B cell (primary cell): ENCODE measurements at regions not wholly inside any gene's neighbourhood (a gene's known extent, or its start where the extent isn't known, plus 50 kb on each side); places are given as distances from the start of the nearest gene placed in this dataset.

Experiments
- ATAC-seq: fragments of 200-7000 bp; cut with Tn5 transposase; one replicate; pipeline ENCODE4 v1.10.0; 2021; ENCODE audit warnings: low read depth, mild to moderate bottlenecking, moderate number of reproducible peaks, moderate library complexity
- CTCF ChIA-PET: fragments of 350-600 bp; sonication (Branson Sonifier 250); formaldehyde crosslinking; loops from one replicate; lab custom pipeline; 2021; ENCODE audit warnings: antibody characterized with exemption, inconsistent platforms; lab: Charles Lee
- POLR2A ChIA-PET: fragments of 350-600 bp; sonication (Branson Sonifier 250); formaldehyde crosslinking; loops from one replicate; lab custom pipeline; 2021; ENCODE audit warnings: antibody characterized with exemption; lab: Charles Lee
- DNase-seq: peaks from one replicate; pipeline ENCODE4 v3.0.0; 2013
- H2AFZ ChIP-seq: 2 replicates; pipeline ENCODE4 v1.6.1; 2012; ENCODE audit warnings: mild to moderate bottlenecking, low read depth, low read length; ENCODE audit not compliant: insufficient read depth, poor library complexity, severe bottlenecking
- H3K27ac ChIP-seq, 2 donors: 1 replicate in 1 of 2; 2 replicates in 1 of 2; pipeline ENCODE4 v1.5.1; 2012 to 2013; ENCODE audit warnings: low read length in 2 of 2, mild to moderate bottlenecking in 2 of 2, moderate library complexity in 1 of 2
- H3K27me3 ChIP-seq, 4 experiments: fragments of 200-600 bp in 1 of 4; sonication (generic) in 1 of 4; replicated peaks in 1 of 4; 1 replicate in 2 of 4; 2 replicates in 2 of 4; pipeline versions ENCODE4 v1.6.1 to v1.7.0; 2013 to 2016; ENCODE audit warnings: low read length in 3 of 4, mild to moderate bottlenecking in 2 of 4, mixed read lengths in 1 of 4, moderate library complexity in 1 of 4; ENCODE audit not compliant: insufficient read depth in 4 of 4, control insufficient read depth in 3 of 4; ENCODE audit errors: control extremely low read depth in 1 of 4
- H3K36me3 ChIP-seq, 2 experiments: replicated peaks in 1 of 2; 1 replicate in 1 of 2; 2 replicates in 1 of 2; pipeline versions ENCODE4 v1.6.1 to v1.7.1; 2013; ENCODE audit warnings: low read length in 1 of 2; ENCODE audit not compliant: insufficient read depth in 2 of 2, control insufficient read depth in 1 of 2; ENCODE audit errors: control extremely low read depth in 1 of 2, extremely low read depth in 1 of 2
- H3K4me1 ChIP-seq, 2 donors: fragments of 200-600 bp in 1 of 2; sonication (generic) in 1 of 2; 1 replicate in 1 of 2; 2 replicates in 1 of 2; pipeline versions ENCODE4 v1.5.1 to v1.6.1; 2013 to 2017; ENCODE audit warnings: low read length in 2 of 2; ENCODE audit not compliant: control insufficient read depth in 2 of 2, insufficient read depth in 2 of 2
- H3K4me2 ChIP-seq: replicated peaks from 2 replicates; pipeline ENCODE3; 2012; ENCODE audit warnings: mild to moderate bottlenecking, low read depth, low read length; ENCODE audit not compliant: poor library complexity, severe bottlenecking
- H3K4me3 ChIP-seq, 5 experiments: fragments of 200-600 bp in 1 of 5; sonication (generic) in 1 of 5; 1 replicate in 3 of 5; 2 replicates in 2 of 5; pipeline versions ENCODE4 v1.5.1 to v1.7.0; 2011 to 2016; ENCODE audit warnings: low read length in 4 of 5, mild to moderate bottlenecking in 4 of 5, low read depth in 2 of 5, control low read depth in 1 of 5, moderate library complexity in 1 of 5; ENCODE audit not compliant: insufficient read depth in 1 of 5; ENCODE audit errors: control extremely low read depth in 1 of 5, extremely low read depth in 1 of 5
- H3K79me2 ChIP-seq: fragments of 200-600 bp; sonication (generic); one replicate; pipeline ENCODE4 v1.6.0; 2016; ENCODE audit warnings: low read length; ENCODE audit not compliant: control insufficient read depth, insufficient read depth
- H3K9ac ChIP-seq: fragments of 200-600 bp; sonication (generic); 2 replicates; pipeline ENCODE4 v1.6.1; 2017; ENCODE audit warnings: mild to moderate bottlenecking, low read length, moderate library complexity
- H3K9me3 ChIP-seq, 3 donors: one replicate each; pipeline versions ENCODE4 v1.6.1 to v1.7.1; 2013; ENCODE audit warnings: low read length in 2 of 3; ENCODE audit not compliant: control insufficient read depth in 2 of 3, insufficient read depth in 1 of 3; ENCODE audit errors: control extremely low read depth in 1 of 3
- H4K20me1 ChIP-seq: 2 replicates; pipeline ENCODE4 v1.6.0; 2012; ENCODE audit warnings: mild to moderate bottlenecking, low read length; ENCODE audit not compliant: insufficient read depth, control insufficient read depth, poor library complexity, severe bottlenecking
- H3K27ac Mint-ChIP-seq: one replicate; pipeline ENCODE4 v1.8.0; 2021; ENCODE audit warnings: mixed read lengths
- H3K27me3 Mint-ChIP-seq: one replicate; pipeline ENCODE4 v1.8.0; 2021; ENCODE audit warnings: mixed read lengths
- H3K4me1 Mint-ChIP-seq: one replicate; pipeline ENCODE4 v1.8.0; 2021; ENCODE audit warnings: mixed read lengths
- H3K4me3 Mint-ChIP-seq: one replicate; pipeline ENCODE4 v1.8.0; 2021; ENCODE audit warnings: mixed read lengths
- H3K9me3 Mint-ChIP-seq: one replicate; pipeline ENCODE4 v1.8.0; 2022; ENCODE audit warnings: mixed read lengths; ENCODE audit not compliant: insufficient read depth
- CTCF ChIP-seq: fragments of 200-600 bp; IDR thresholded peaks from one replicate; pipeline ENCODE4 v1.8.0; 2022; ENCODE audit warnings: antibody characterized with exemption, mild to moderate bottlenecking
- EZH2 ChIP-seq: IDR thresholded peaks from 2 replicates; pipeline ENCODE4 v1.6.1; 2012; ENCODE audit warnings: borderline replicate concordance, low read depth, mild to moderate bottlenecking, moderate library complexity, low read length; ENCODE audit not compliant: insufficient read depth, poor library complexity, severe bottlenecking
- WGBS: methylation state at CpG from one replicate; pipeline ENCODE4 v1.1.5; 2013; ENCODE audit warnings: missing lambda C conversion rate; ENCODE audit not compliant: insufficient coverage; 5-methylcytosine and 5-hydroxymethylcytosine counted together
- intact Hi-C: fragments of 100-400 bp; cut with micrococcal nuclease; formaldehyde crosslinking; loops from one replicate; pipeline ENCODE4 v1.10.0; 2022

DNA sequence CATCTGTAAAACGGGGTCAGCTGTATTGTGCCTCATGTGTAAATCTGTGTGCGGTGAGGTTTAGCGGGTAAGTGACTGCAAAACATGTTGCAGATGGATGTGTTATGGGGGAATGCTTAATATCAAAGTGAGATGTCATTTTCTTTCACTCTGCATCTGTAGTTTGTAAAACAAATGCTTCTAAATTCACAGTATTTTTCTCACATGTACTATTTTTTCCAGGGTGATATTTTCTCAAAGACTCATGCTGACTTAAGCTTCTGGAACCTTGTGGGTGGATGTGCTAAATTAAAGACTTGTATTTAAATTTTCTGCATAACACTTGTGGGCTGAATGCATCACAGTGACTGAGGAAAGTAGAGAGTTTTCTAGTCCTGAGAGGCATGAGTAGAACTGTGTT is 115.2 kb upstream of the TP63 start:
- peaks cover 7% of the 10 kb centered on the region for H3K9me3 Mint-ChIP-seq
- intact Hi-C loops, result no loop called here
- no peak overlapping the region for H3K9ac ChIP-seq
- no peak overlapping the region for H3K27ac ChIP-seq
- no peak overlapping the region for H3K4me3 Mint-ChIP-seq
- no peak overlapping the region for H3K4me2 ChIP-seq
- no CpG with 5 or more reads among the region's 3 CpGs for WGBS
- TF ChIP-seq CTCF, result no peak
- TF ChIP-seq EZH2, result no peak
- no peak overlapping the region for H3K4me3 ChIP-seq
- H3K4me1 Mint-ChIP-seq, result peaks cover 2% of the 10 kb centered on the region
- ChIA-PET CTCF (no interaction called here), POLR2A (no interaction called here)
- H4K20me1 ChIP-seq, result no peaks in the 10 kb centered on the region
- no peaks in the 10 kb centered on the region for H3K36me3 ChIP-seq
- ATAC-seq, result no peak
- DNase-seq, result no peak
- H3K9me3 ChIP-seq, result peaks cover 0 to 13% (median 13%) of the 10 kb centered on the region in 3 donors
- no peaks in the 10 kb centered on the region for H3K79me2 ChIP-seq
- no peaks in the 10 kb centered on the region for H3K27me3 Mint-ChIP-seq
- H3K27ac Mint-ChIP-seq, result no peak overlapping the region
- peaks cover 0 to 5% of the 10 kb centered on the region in 2 donors for H3K4me1 ChIP-seq
- no peaks in the 10 kb centered on the region for H3K27me3 ChIP-seq
- no peak overlapping the region for H2AFZ ChIP-seq

- Mint-ChIP-seq H3K27ac (no peak overlapping the region), H3K27me3 (no peaks in the 10 kb centered on the region), H3K9me3 (peaks cover 7% of the 10 kb centered on the region), H3K4me1 (no peaks in the 10 kb centered on the region), H3K4me3 (no peak overlapping the region)
- Histone ChIP-seq H3K9ac (no peak overlapping the region), H3K9me3 (peaks cover 0 to 13% (median 13%) of the 10 kb centered on the region in 3 donors), H3K36me3 (no peaks in the 10 kb centered on the region), H3K4me3 (no peak overlapping the region), H2AFZ (no peak overlapping the region), H3K4me1 (no peaks in the 10 kb centered on the region), H3K79me2 (no peaks in the 10 kb centered on the region), H3K27ac (no peak overlapping the region), H4K20me1 (no peaks in the 10 kb centered on the region), H3K4me2 (no peak overlapping the region), H3K27me3 (no peaks in the 10 kb centered on the region)
- DNase-seq (no peak), ATAC-seq (no peak)
- intact Hi-C loops, result no loop called here
- ChIA-PET POLR2A (no interaction called here), CTCF (no interaction called here)
- TF ChIP-seq EZH2, result no peak
- TF ChIP-seq CTCF, result no peak
- WGBS, result no CpG with 5 or more reads among the region's 1 CpG
These were observed 113.2 kb upstream of the TP63 start for GRCh38 chr3:189517981-189518380.
